SK-N-SH (cell line): ENCODE measurements at regions not wholly inside any gene's neighbourhood (a gene's known extent, or its start where the extent isn't known, plus 50 kb on each side); places are given as distances from the start of the nearest gene placed in this dataset.

Experiments
- CTCF ChIA-PET: fragments of 300-600, 350-600 bp; formaldehyde crosslinking; extraction: SDS; loops from one replicate; lab custom pipeline; 2021; lab: Yijun Ruan, JAX
- POLR2A ChIA-PET: fragments of 350-600 bp; sonication (Branson Sonifier 250); formaldehyde crosslinking; extraction: SDS; loops from one replicate; lab custom pipeline; 2020; ENCODE audit warnings: antibody characterized with exemption, inconsistent platforms; lab: Yijun Ruan, JAX
- DNase-seq: peaks from one replicate; pipeline ENCODE4 v3.0.0; 2012
- H2AFZ ChIP-seq: fragments of 200-600 bp; sonication (generic); 2 replicates; pipeline ENCODE4 v1.8.1; 2016; ENCODE audit warnings: antibody characterized with exemption, mild to moderate bottlenecking, low read depth
- H3F3A ChIP-seq: fragments of 200-600 bp; sonication (generic); replicated peaks from 2 replicates; pipeline ENCODE3; 2016; ENCODE audit warnings: antibody characterized with exemption, mild to moderate bottlenecking; ENCODE audit not compliant: insufficient read depth
- H3K27ac ChIP-seq, 2 experiments: fragments of 200-500 bp in 1 of 2; fragments of 200-600 bp in 1 of 2; sonication (Bioruptor generic) in 1 of 2; sonication (generic), shearing (Covaris generic) in 1 of 2; 2 replicates each; pipeline versions ENCODE4 v1.5.1 to v1.6.1; 2014 to 2016; ENCODE audit warnings: low read depth in 2 of 2, inconsistent platforms in 1 of 2, low read length in 1 of 2, mild to moderate bottlenecking in 1 of 2, mixed read lengths in 1 of 2
- H3K27me3 ChIP-seq: fragments of 200-600 bp; sonication (generic), shearing (Covaris generic); 2 replicates; pipeline ENCODE4 v1.6.1; 2016; ENCODE audit warnings: mixed run types; ENCODE audit not compliant: insufficient read depth
- H3K36me3 ChIP-seq, 2 experiments: fragments of 200-500 bp in 1 of 2; fragments of 200-600 bp in 1 of 2; sonication (Bioruptor generic) in 1 of 2; sonication (generic) in 1 of 2; replicated peaks in 1 of 2; 2 replicates each; pipeline versions ENCODE3 to v1.5.1; 2014 to 2016; ENCODE audit warnings: low read length in 1 of 2, mild to moderate bottlenecking in 1 of 2; ENCODE audit not compliant: insufficient read depth in 2 of 2, control insufficient read depth in 1 of 2
- H3K4me1 ChIP-seq, 2 experiments: fragments of 200-500 bp in 1 of 2; fragments of 200-600 bp in 1 of 2; sonication (Bioruptor generic) in 1 of 2; sonication (generic), shearing (Covaris generic) in 1 of 2; 2 replicates each; pipeline versions ENCODE4 v1.5.1 to v1.6.1; 2014 to 2016; ENCODE audit warnings: low read depth in 1 of 2, low read length in 1 of 2, mixed run types in 1 of 2; ENCODE audit not compliant: insufficient read depth in 2 of 2, control insufficient read depth in 1 of 2
- H3K4me2 ChIP-seq: fragments of 200-600 bp; sonication (generic), shearing (Covaris generic); 2 replicates; pipeline ENCODE4 v1.6.1; 2017; ENCODE audit warnings: mixed run types
- H3K4me3 ChIP-seq, 2 experiments: fragments of 200-500 bp in 1 of 2; fragments of 200-600 bp in 1 of 2; sonication (Bioruptor generic) in 1 of 2; sonication (generic), shearing (Covaris generic) in 1 of 2; 2 replicates each; pipeline versions ENCODE4 v1.5.1 to v1.8.1; 2014 to 2016; ENCODE audit warnings: low read depth in 2 of 2, inconsistent platforms in 1 of 2, low read length in 1 of 2, mild to moderate bottlenecking in 1 of 2, mixed read lengths in 1 of 2, moderate library complexity in 1 of 2
- H3K79me2 ChIP-seq: fragments of 200-600 bp; sonication (generic); 2 replicates; pipeline ENCODE4 v1.8.1; 2017; ENCODE audit warnings: mild to moderate bottlenecking; ENCODE audit not compliant: insufficient read depth
- H3K9ac ChIP-seq: fragments of 200-600 bp; sonication (generic); 2 replicates; pipeline ENCODE4 v1.6.1; 2017; ENCODE audit warnings: mixed run types
- H3K9me2 ChIP-seq: fragments of 200-600 bp; sonication (generic); 2 replicates; pipeline ENCODE4 v1.6.1; 2017; ENCODE audit warnings: mixed run types
- H3K9me3 ChIP-seq: fragments of 200-600 bp; sonication (generic); 2 replicates; pipeline ENCODE4 v1.6.1; 2017; ENCODE audit warnings: mixed run types, mild to moderate bottlenecking, moderate library complexity
- H4K20me1 ChIP-seq: fragments of 200-600 bp; sonication (generic); 2 replicates; pipeline ENCODE4 v1.6.1; 2017; ENCODE audit warnings: mild to moderate bottlenecking, mixed run types; ENCODE audit not compliant: insufficient read depth
- CHD2 ChIP-seq: fragments of 150-350 bp; IDR thresholded peaks from 2 replicates; pipeline ENCODE4 v1.6.1; 2018; ENCODE audit warnings: low read length; ENCODE audit not compliant: partially characterized antibody
- CTCF ChIP-seq: fragments of 200-600 bp; sonication (generic); IDR thresholded peaks from 2 replicates; pipeline ENCODE4 v1.6.1; 2017; ENCODE audit warnings: antibody characterized with exemption, mild to moderate bottlenecking, moderate library complexity
- EP300 ChIP-seq, 2 experiments: IDR thresholded peaks; 2 replicates each; pipeline versions ENCODE4 v1.4.0 to v1.6.1; 2012; ENCODE audit warnings: borderline replicate concordance in 1 of 2, low read depth in 1 of 2, low read length in 1 of 2
- FOXJ3 ChIP-seq: sonication (generic); formaldehyde crosslinking; IDR thresholded peaks from 2 replicates; pipeline ENCODE4 v1.5.1; 2020; ENCODE audit warnings: mild to moderate bottlenecking, missing genetic modification reagents
- GABPA ChIP-seq: IDR thresholded peaks from 2 replicates; pipeline ENCODE4 v1.4.0; 2012; ENCODE audit warnings: low read depth, mild to moderate bottlenecking
- GATA2 ChIP-seq: sonication (generic); formaldehyde crosslinking; IDR thresholded peaks from 2 replicates; pipeline ENCODE4 v1.5.0; 2020; ENCODE audit warnings: mild to moderate bottlenecking, missing genetic modification reagents
- MXI1 ChIP-seq: IDR thresholded peaks from 2 replicates; pipeline ENCODE4 v1.6.1; 2012; ENCODE audit warnings: mild to moderate bottlenecking, low read depth, low read length, improper control_type of control experiment
- NFIC ChIP-seq: IDR thresholded peaks from 2 replicates; pipeline ENCODE4 v1.4.0; 2012; ENCODE audit warnings: borderline replicate concordance
- NRF1 ChIP-seq: IDR thresholded peaks from 2 replicates; pipeline ENCODE4 v1.6.1; 2012; ENCODE audit warnings: low read depth, mild to moderate bottlenecking, low read length
- PBX3 ChIP-seq: IDR thresholded peaks from 2 replicates; pipeline ENCODE4; 2012
- RFX5 ChIP-seq: IDR thresholded peaks from 2 replicates; pipeline ENCODE4 v1.6.1; 2012; ENCODE audit warnings: mild to moderate bottlenecking, improper control_type of control experiment, low read length
- RXRA ChIP-seq: IDR thresholded peaks from 2 replicates; pipeline ENCODE4 v1.4.0; 2012; ENCODE audit warnings: low read depth, mild to moderate bottlenecking, borderline replicate concordance
- TAF1 ChIP-seq: IDR thresholded peaks from 2 replicates; pipeline ENCODE4 v1.6.1; 2012; ENCODE audit warnings: low read depth, mild to moderate bottlenecking, low read length, moderate library complexity, borderline replicate concordance
- TCF12 ChIP-seq: IDR thresholded peaks from 2 replicates; pipeline ENCODE4 v1.4.0; 2012
- TEAD4 ChIP-seq: IDR thresholded peaks from 2 replicates; pipeline ENCODE4 v1.4.0; 2012; ENCODE audit warnings: mild to moderate bottlenecking, borderline replicate concordance; ENCODE audit not compliant: insufficient read depth
- USF1 ChIP-seq: IDR thresholded peaks from 2 replicates; pipeline ENCODE4 v1.4.0; 2012; ENCODE audit warnings: low read depth, borderline replicate concordance
- YY1 ChIP-seq: IDR thresholded peaks from 2 replicates; pipeline ENCODE4 v1.4.0; 2012; ENCODE audit warnings: low read depth, mild to moderate bottlenecking
- WGBS: methylation state at CpG from one replicate; pipeline ENCODE4 v1.1.6; 2017; ENCODE audit warnings: low lambda C conversion rate; 5-methylcytosine and 5-hydroxymethylcytosine counted together

- POLR2A ChIA-PET = no interaction called here
- no peaks in the 10 kb centered on the region for H3K4me1 ChIP-seq
- H3K9me2 ChIP-seq = no peaks in the 10 kb centered on the region
- TF ChIP-seq MXI1 (no peak), RFX5 (no peak)
- TF ChIP-seq, all 33 proteins: peak for 0
- Histone ChIP-seq H3K27ac (no peak overlapping the region), H2AFZ (no peak overlapping the region), H3K4me2 (no peak overlapping the region), H3F3A (no peaks in the 10 kb centered on the region), H3K9ac (no peak overlapping the region), H3K4me3 (no peak overlapping the region), H3K79me2 (no peaks in the 10 kb centered on the region), H3K36me3 (no peaks in the 10 kb centered on the region), H3K27me3 (no peaks in the 10 kb centered on the region), H3K9me3 (no peaks in the 10 kb centered on the region), H4K20me1 (no peaks in the 10 kb centered on the region)
- no peak for DNase-seq
- WGBS = 0% methylated on average over 1 of the region's 1 CpG
- CTCF ChIA-PET = no interaction called here
Observed at GRCh38 chr4:83758285-83758684, 222.4 kb downstream of the GPAT3 start.

- no peak for TF ChIP-seq CHD2
- TF ChIP-seq NFIC = no peak
- TF ChIP-seq YY1 = no peak
- TF ChIP-seq EP300 (IDR thresholded peaks at IDR 0.05; ENCODE audit: borderline replicate concordance in 1 of 2, low read depth in 1 of 2, low read length in 1 of 2) = no peak
- no peak for TF ChIP-seq NRF1
- no peak for TF ChIP-seq TAF1
- no peak for TF ChIP-seq USF1
- no peak for TF ChIP-seq PBX3
- no peak for TF ChIP-seq TCF12
- TF ChIP-seq GATA2 (CRISPR knock-in tag) = no peak
- Histone ChIP-seq H3K4me2 (no peak overlapping the region), H3K9me2 (no peaks in the 10 kb centered on the region), H3K4me3 (no peak overlapping the region), H3K36me3 (no peaks in the 10 kb centered on the region), H3K4me1 (no peaks in the 10 kb centered on the region), H2AFZ (no peak overlapping the region), H3K9ac (no peak overlapping the region), H4K20me1 (no peaks in the 10 kb centered on the region), H3K27me3 (no peaks in the 10 kb centered on the region; the same call in 1 of the 2 replicates), H3K79me2 (no peaks in the 10 kb centered on the region), H3K9me3 (no peaks in the 10 kb centered on the region), H3F3A (no peaks in the 10 kb centered on the region), H3K27ac (no peak overlapping the region)
- ChIA-PET POLR2A (no interaction called here), CTCF (no interaction called here)
- WGBS = 0% methylated on average over 2 of the region's 2 CpGs
- DNase-seq = no peak
Observed at GRCh38 chr4:83757121-83757621, 221.3 kb downstream of the GPAT3 start.

GRCh38 chr4:83753260-83753659 lies 217.4 kb downstream of the GPAT3 start:
- Histone ChIP-seq H3K9me3 (no peaks in the 10 kb centered on the region), H4K20me1 (no peaks in the 10 kb centered on the region), H3K9ac (no peak overlapping the region), H3F3A (no peaks in the 10 kb centered on the region), H3K27me3 (no peaks in the 10 kb centered on the region; the same call in 1 of the 2 replicates), H3K4me2 (no peak overlapping the region), H3K27ac (no peak overlapping the region), H3K79me2 (no peaks in the 10 kb centered on the region), H2AFZ (no peak overlapping the region), H3K36me3 (no peaks in the 10 kb centered on the region), H3K9me2 (no peaks in the 10 kb centered on the region), H3K4me1 (no peaks in the 10 kb centered on the region), H3K4me3 (no peak overlapping the region)
- CTCF ChIA-PET = no interaction called here
- POLR2A ChIA-PET = no interaction called here
- DNase-seq = no peak
- 0% methylated on average over 2 of the region's 2 CpGs for WGBS
- TF ChIP-seq CTCF = peak; percentile 25; the same call in 1 of the 2 replicates
- TF ChIP-seq FOXJ3 (CRISPR knock-in tag) = no peak
- no peak for TF ChIP-seq GABPA
- no peak for TF ChIP-seq TEAD4
- no peak for TF ChIP-seq RXRA
